ENCODE measurements at regions not wholly inside any gene's neighbourhood (a gene's known extent, or its start where the extent isn't known, plus 50 kb on each side); places are given as distances from the start of the nearest gene placed in this dataset.

DNA sequence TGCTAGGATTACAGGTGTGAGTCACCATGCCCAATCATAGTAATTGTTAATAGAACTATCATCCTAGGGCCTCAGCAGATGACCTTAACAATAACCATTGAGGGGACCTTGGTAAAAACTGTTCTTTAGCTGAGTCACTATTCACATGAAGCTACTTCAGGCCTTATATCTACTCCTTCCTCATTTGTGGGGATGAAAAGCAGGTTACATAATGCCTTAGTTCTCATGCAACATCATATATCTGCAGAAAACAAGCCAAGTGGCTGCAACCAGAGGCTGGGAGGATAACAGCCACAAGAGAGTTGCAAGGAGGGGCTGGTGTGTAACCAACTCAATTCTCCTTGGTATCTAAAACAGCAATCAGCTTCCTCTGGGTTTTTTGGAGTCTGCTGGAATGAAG, 445.4 kb downstream of the NBAS start:
- Histone ChIP-seq H3K27ac (no peak overlapping the region), H3K27me3 (no peaks in the 10 kb centered on the region), H3K36me3 (no peaks in the 10 kb centered on the region), H3K4me1 (no peaks in the 10 kb centered on the region), H3K4me3 (no peak overlapping the region), H3K9me3 (no peaks in the 10 kb centered on the region)
- intact Hi-C loops (cut with DNase I): no loop called here
- TF ChIP-seq CTCF (IDR thresholded peaks at IDR 0.05) (no peak), POLR2A (IDR thresholded peaks at IDR 0.05) (no peak)
- ATAC-seq (no peak), DNase-seq (no peak)

DNA sequence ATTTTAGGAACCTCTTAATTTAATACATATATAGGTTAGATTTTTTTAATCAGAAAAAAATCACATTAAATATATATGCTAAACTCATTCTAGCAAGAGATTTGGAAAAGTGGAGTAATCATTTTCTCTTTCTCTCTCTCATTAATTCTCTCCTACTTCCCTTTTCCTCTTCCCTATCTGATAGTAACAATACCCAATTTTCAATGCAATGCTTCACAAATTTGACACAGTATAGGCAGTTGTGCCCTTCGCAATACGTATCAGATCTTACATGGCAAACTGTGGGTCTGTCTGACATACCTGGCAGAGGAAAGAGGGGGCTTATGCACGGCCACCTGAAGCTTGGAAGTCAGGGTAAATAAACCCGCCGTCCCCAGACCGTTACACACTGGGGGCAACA, 444.3 kb downstream of the NBAS start:
- no peak overlapping the region for H3K4me3 ChIP-seq
- intact Hi-C loops (cut with DNase I): no loop called here
- DNase-seq (no peak), ATAC-seq (no peak)
- no peaks in the 10 kb centered on the region for H3K4me1 ChIP-seq
- H3K9me3 ChIP-seq: no peaks in the 10 kb centered on the region
- TF ChIP-seq CTCF (IDR thresholded peaks at IDR 0.05) (no peak), POLR2A (IDR thresholded peaks at IDR 0.05) (no peak)
- no peaks in the 10 kb centered on the region for H3K27me3 ChIP-seq
- H3K36me3 ChIP-seq: no peaks in the 10 kb centered on the region
- 57% methylated on average over 6 of the region's 6 CpGs for WGBS (ENCODE audit: insufficient coverage, low coverage, low lambda C conversion rate, missing lambda C conversion rate)
- H3K27ac ChIP-seq: no peak overlapping the region
